ENCODE measurements at regions not wholly inside any gene's neighbourhood (a gene's known extent, or its start where the extent isn't known, plus 50 kb on each side); places are given as distances from the start of the nearest gene placed in this dataset.

DNA sequence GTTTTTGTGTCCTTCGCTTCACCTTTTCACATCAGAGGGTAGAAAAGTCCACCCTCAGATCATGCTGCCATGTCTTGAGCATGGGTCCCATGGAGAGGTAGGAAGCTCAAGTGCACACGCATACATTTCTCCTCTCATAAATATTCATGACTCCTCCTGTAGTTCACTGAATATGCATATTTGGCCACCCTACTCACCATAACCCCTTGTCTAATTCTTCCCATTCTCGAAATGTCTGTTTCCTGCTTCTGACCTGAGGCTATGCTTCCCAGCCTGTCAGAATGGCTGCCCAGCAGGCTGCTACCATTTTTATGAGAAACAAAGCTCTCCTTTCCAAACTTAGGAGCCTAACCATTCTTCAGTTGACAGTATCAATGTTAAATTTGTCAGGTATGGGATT is 86.5 kb downstream of the ADRA2C start:
- Mint-ChIP-seq H3K36me3 (ENCODE audit: insufficient read depth, unreplicated experiment) (no peaks in the 10 kb centered on the region), H3K4me1 (ENCODE audit: insufficient read depth, unreplicated experiment) (no peaks in the 10 kb centered on the region), H3K9me3 (ENCODE audit: unreplicated experiment) (no peaks in the 10 kb centered on the region), H3K4me3 (ENCODE audit: unreplicated experiment) (no peak overlapping the region), H3K27ac (ENCODE audit: low read depth, unreplicated experiment) (no peak overlapping the region), H3K27me3 (ENCODE audit: insufficient read depth, unreplicated experiment) (peaks cover 53% of the 10 kb centered on the region)
- CTCF ChIA-PET: interaction anchor here (0.6 to 0.7 kb wide), 2 partner anchors 366 to 844 kb away, joined by 3 to 4 read pairs; no protein-coding TSS in a partner anchor
- DNase-seq (ENCODE audit: unreplicated experiment): no peak
- intact Hi-C loops (cut with micrococcal nuclease): no loop called here
- no TSS peak for BruUV-seq (replicated peaks)
- TF ChIP-seq, protein P1, sequence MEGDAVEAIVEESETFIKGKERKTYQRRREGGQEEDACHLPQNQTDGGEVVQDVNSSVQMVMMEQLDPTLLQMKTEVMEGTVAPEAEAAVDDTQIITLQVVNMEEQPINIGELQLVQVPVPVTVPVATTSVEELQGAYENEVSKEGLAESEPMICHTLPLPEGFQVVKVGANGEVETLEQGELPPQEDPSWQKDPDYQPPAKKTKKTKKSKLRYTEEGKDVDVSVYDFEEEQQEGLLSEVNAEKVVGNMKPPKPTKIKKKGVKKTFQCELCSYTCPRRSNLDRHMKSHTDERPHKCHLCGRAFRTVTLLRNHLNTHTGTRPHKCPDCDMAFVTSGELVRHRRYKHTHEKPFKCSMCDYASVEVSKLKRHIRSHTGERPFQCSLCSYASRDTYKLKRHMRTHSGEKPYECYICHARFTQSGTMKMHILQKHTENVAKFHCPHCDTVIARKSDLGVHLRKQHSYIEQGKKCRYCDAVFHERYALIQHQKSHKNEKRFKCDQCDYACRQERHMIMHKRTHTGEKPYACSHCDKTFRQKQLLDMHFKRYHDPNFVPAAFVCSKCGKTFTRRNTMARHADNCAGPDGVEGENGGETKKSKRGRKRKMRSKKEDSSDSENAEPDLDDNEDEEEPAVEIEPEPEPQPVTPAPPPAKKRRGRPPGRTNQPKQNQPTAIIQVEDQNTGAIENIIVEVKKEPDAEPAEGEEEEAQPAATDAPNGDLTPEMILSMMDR (IDR thresholded peaks at IDR 0.05; ENCODE audit: unreplicated experiment): no peak
- POLR2A ChIA-PET: no interaction called here

DNA sequence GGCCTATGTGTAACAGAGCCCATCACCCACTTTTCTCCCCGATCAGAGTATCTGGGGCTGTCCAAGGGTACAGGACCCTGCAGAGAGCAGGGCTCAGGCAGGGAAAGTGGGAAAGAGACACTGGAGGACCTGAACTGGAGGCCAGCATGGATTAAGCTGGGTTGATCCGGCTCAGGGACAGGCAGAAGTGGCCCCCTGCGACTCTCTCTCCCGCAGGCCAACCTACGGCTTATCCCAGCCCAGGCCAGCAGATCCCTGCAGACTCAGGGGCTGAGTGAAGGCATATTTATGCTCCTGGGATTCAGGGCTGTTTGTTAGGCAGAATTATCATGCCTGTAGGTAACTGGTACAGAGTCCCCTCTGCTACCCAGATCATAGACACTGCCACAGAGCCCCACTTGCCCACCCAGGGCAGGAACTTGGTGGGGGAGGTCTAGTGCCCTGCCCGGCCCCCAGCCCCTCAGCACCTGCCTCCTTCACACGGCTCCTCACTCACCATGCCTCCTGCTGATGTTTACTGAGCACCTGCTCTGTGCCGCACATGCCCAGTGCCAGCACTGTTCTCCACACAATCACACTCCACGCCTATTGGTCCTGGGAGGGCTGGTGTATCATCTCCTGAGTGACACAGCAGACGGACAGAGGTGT is 87.3 kb downstream of the ADRA2C start:
- TF ChIP-seq, protein P1 (IDR thresholded peaks at IDR 0.05; ENCODE audit: unreplicated experiment): no peak
- H3K27me3 Mint-ChIP-seq (ENCODE audit: insufficient read depth, unreplicated experiment): peaks cover 53% of the 10 kb centered on the region
- no peak for DNase-seq (ENCODE audit: unreplicated experiment)
- H3K36me3 Mint-ChIP-seq (ENCODE audit: insufficient read depth, unreplicated experiment): no peaks in the 10 kb centered on the region
- intact Hi-C loops (cut with micrococcal nuclease): no loop called here
- no peaks in the 10 kb centered on the region for H3K4me1 Mint-ChIP-seq (ENCODE audit: insufficient read depth, unreplicated experiment)
- ChIA-PET CTCF (no interaction called here), POLR2A (no interaction called here)
- BruUV-seq (replicated peaks): no TSS peak
- H3K4me3 Mint-ChIP-seq (ENCODE audit: unreplicated experiment): no peak overlapping the region
- no peak overlapping the region for H3K27ac Mint-ChIP-seq (ENCODE audit: low read depth, unreplicated experiment)
- H3K9me3 Mint-ChIP-seq (ENCODE audit: unreplicated experiment): no peaks in the 10 kb centered on the region

DNA sequence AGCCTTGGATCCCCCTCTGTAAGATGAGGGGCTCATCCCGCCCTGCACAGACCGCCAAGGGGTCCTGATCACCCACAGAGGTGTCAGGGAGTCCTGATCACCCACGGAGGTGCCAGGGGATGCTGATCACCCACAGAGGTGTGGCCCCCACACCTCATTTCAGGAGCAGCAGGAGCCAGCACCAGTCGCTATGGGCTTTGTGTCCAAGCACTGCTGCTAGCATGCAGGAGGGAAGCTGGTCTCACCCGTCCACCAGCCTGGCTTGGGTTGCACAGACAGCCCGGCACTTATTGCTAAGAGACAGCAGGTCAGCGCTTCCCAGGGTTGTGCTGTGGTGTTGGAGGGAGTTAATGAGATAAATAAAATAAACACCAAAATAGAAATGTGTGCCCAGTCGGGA is 88.5 kb downstream of the ADRA2C start:
- no peaks in the 10 kb centered on the region for H3K36me3 Mint-ChIP-seq (ENCODE audit: insufficient read depth, unreplicated experiment)

DNA sequence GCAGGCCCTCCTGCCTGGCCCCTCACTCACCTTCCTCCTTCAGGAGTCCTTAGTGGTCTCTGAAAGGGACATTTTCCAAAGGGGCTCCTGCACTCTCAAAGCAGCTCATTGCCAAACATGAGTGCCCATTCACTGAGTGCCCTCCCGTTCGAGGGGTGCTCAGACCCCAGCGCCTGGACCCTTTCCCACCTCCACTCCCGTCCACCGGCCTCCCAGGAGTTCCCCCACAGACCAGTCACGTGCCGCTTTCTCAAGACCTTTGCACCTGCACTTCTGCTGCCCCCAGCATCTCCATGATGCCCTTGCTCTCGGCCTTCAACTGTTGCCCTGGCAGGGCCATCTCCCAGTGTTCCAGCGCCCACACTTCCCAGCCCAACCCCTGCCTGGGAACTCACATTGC is 89.5 kb downstream of the ADRA2C start:
- H3K27me3 Mint-ChIP-seq (ENCODE audit: insufficient read depth, unreplicated experiment): peaks cover 53% of the 10 kb centered on the region
- intact Hi-C loops (cut with micrococcal nuclease): no loop called here
- no peak for DNase-seq (ENCODE audit: unreplicated experiment)
- no peaks in the 10 kb centered on the region for H3K4me1 Mint-ChIP-seq (ENCODE audit: insufficient read depth, unreplicated experiment)
- no peak overlapping the region for H3K27ac Mint-ChIP-seq (ENCODE audit: low read depth, unreplicated experiment)
- ChIA-PET CTCF (no interaction called here), POLR2A (no interaction called here)
- H3K36me3 Mint-ChIP-seq (ENCODE audit: insufficient read depth, unreplicated experiment): no peaks in the 10 kb centered on the region
- TF ChIP-seq, protein P1 (IDR thresholded peaks at IDR 0.05; ENCODE audit: unreplicated experiment): no peak
- H3K9me3 Mint-ChIP-seq (ENCODE audit: unreplicated experiment): no peaks in the 10 kb centered on the region
- H3K4me3 Mint-ChIP-seq (ENCODE audit: unreplicated experiment): no peak overlapping the region
- BruUV-seq (replicated peaks): no TSS peak

More for the DNA sequence above, 88.5 kb downstream of the ADRA2C start:
- Mint-ChIP-seq H3K4me3 (ENCODE audit: unreplicated experiment) (no peak overlapping the region), H3K4me1 (ENCODE audit: insufficient read depth, unreplicated experiment) (no peaks in the 10 kb centered on the region), H3K9me3 (ENCODE audit: unreplicated experiment) (no peaks in the 10 kb centered on the region), H3K27me3 (ENCODE audit: insufficient read depth, unreplicated experiment) (peaks cover 53% of the 10 kb centered on the region), H3K27ac (ENCODE audit: low read depth, unreplicated experiment) (no peak overlapping the region)
- POLR2A ChIA-PET: no interaction called here
- TF ChIP-seq, protein P1 (IDR thresholded peaks at IDR 0.05; ENCODE audit: unreplicated experiment): no peak
- no TSS peak for BruUV-seq (replicated peaks)
- DNase-seq (ENCODE audit: unreplicated experiment): no peak
- CTCF ChIA-PET: no interaction called here
- intact Hi-C loops (cut with micrococcal nuclease): no loop called here
